Adipocyte (in vitro differentiated cells): ENCODE measurements at regions not wholly inside any gene's neighbourhood (a gene's known extent, or its start where the extent isn't known, plus 50 kb on each side); places are given as distances from the start of the nearest gene placed in this dataset.

Source experiments
- DNase-seq: peaks from one replicate; pipeline ENCODE4 v3.0.0-alpha.2; 2015; ENCODE audit warnings: low read depth
- H3K27me3 ChIP-seq: replicated peaks from 2 replicates; pipeline ENCODE4 v1.7.0; 2013; ENCODE audit warnings: mild to moderate bottlenecking, low read length, moderate library complexity; ENCODE audit not compliant: control insufficient read depth, insufficient read depth
- H3K36me3 ChIP-seq: 2 replicates; pipeline ENCODE4 v1.7.0; 2013; ENCODE audit warnings: low read length, mild to moderate bottlenecking, moderate library complexity; ENCODE audit not compliant: control insufficient read depth, insufficient read depth, severe bottlenecking
- H3K4me1 ChIP-seq: 2 replicates; pipeline ENCODE4 v1.7.0; 2013; ENCODE audit warnings: mild to moderate bottlenecking, low read length, moderate library complexity; ENCODE audit not compliant: control insufficient read depth, insufficient read depth
- H3K4me3 ChIP-seq: 2 replicates; pipeline ENCODE4 v1.7.0; 2013; ENCODE audit warnings: mild to moderate bottlenecking, low read length, moderate library complexity
- H3K9ac ChIP-seq: 2 replicates; pipeline ENCODE4 v1.7.0; 2013; ENCODE audit warnings: mild to moderate bottlenecking, low read length, moderate library complexity
- H3K9me3 ChIP-seq: 2 replicates; pipeline ENCODE4 v1.7.0; 2013; ENCODE audit warnings: mild to moderate bottlenecking, low read length, moderate library complexity; ENCODE audit not compliant: control insufficient read depth

DNA sequence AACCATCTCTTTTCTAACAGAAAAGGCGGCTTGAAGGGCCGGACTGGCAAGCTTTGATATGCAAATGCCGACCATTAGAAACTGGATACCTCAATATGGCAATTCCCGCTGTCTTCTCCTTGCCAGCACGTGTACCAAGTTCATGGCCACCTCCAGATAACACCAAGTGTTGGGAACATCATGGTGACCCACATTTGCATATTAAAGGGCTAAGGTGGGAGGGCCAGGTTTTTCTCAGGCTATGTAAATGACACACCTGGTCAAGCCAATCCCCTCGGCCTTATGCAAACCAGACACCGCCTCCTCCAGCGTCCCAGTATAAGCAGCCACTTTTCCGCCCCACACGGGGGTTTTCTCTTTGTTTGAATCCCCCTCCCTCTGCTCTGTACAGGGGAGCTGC is 110.7 kb downstream of the DACT2 start:
- Histone ChIP-seq H3K36me3 (no peaks in the 10 kb centered on the region), H3K9me3 (no peaks in the 10 kb centered on the region), H3K4me3 (no peak overlapping the region), H3K9ac (no peak overlapping the region), H3K4me1 (peaks cover 12% of the 10 kb centered on the region), H3K27me3 (no peaks in the 10 kb centered on the region)
- no peak for DNase-seq

DNA sequence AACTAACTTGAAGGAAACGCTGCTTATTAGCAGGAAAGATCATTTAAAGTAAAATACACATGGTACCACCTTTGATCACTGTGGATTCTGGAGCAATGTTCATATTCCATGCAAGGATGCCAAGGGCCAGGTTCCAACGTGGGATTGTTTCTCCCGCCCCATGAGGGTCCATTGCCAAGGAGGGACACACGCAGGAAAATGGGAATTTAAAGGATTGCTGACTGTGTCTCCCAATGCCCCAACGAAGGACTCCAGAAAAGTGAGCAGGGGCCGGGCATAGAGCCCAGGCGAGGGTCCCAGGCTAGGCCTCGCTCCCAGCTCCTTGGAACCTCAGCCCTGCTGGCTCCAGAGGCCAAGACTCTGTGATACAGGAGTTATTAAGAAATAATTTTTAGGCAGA is 111.2 kb downstream of the DACT2 start:
- Histone ChIP-seq H3K4me3 (no peak overlapping the region), H3K9ac (no peak overlapping the region), H3K36me3 (no peaks in the 10 kb centered on the region), H3K4me1 (peaks cover 12% of the 10 kb centered on the region), H3K9me3 (no peaks in the 10 kb centered on the region), H3K27me3 (no peaks in the 10 kb centered on the region)
- DNase-seq, result no peak

DNA sequence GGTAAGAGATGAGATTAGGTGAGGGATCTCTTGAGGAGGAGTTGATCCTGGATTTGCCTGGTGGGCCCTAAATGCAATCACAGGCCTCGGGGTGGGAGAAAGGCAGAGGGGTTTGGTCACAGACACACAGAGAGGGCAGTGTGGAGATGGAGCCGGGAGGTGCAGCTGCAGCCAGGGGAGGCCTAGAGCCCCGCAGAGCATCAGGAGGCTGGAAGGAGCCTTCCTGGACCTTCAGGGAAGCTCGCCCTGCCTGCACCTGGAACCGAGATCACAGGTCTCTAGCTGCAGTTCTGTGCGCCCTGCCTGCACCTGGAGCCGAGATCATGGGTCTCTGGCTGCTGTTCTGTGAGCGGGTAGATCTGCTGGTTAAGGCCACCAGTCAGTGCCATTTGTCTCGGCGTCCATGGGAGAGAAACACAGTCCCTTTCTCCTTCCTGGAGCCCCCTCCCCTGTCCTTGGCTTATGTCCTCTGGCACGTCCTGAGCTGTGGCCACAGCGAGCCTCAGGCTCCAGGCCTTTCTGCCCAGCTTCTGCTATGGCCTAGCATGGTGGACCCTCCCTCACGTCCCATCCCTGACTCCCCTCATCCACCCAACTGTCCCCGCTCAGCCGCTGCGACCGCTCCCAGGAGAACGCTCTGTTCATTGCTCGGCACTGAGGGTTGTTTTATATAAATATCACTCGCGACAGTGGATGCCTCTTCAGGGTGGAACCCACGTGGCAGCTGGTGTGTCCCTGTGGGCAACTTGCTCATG is 112.0 kb downstream of the DACT2 start:
- no peaks in the 10 kb centered on the region for H3K36me3 ChIP-seq
- no peak for DNase-seq

DNA sequence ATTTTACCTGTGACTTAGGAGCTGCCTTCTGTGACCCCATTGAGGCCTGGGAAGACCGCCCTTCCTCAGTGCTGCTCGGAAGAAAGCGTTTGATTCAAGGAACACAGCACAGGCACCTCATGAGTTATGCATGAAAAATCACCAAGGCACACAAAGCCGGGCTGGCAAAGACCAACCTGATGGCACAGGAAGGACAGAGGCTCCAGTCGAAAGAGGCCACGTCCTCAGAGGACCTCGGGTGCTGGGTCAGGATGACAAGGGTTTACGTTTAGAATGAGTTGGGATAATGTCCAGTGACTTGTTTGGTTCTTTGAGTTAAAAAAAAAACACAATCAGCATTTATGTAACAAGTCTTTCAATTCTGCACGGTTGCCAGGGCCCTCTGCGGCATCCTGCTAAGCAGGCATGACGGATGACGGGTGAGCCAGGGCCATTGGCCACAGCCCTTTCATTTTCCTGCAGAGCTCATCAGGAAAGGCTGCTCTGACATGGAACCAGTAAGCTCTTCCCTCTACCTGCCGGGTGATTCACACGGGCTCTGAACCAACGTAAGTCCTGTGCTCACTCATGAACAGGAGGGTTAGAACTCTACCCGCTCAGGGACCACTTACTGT is 112.8 kb downstream of the DACT2 start:
- DNase-seq, result no peak
- no peak overlapping the region for H3K4me3 ChIP-seq
- H3K36me3 ChIP-seq, result no peaks in the 10 kb centered on the region
- no peak overlapping the region for H3K9ac ChIP-seq
- no peaks in the 10 kb centered on the region for H3K27me3 ChIP-seq
- no peaks in the 10 kb centered on the region for H3K9me3 ChIP-seq
- peaks cover 12% of the 10 kb centered on the region for H3K4me1 ChIP-seq

More for the DNA sequence above, 112.0 kb downstream of the DACT2 start:
- H3K9me3 ChIP-seq, result no peaks in the 10 kb centered on the region
- no peaks in the 10 kb centered on the region for H3K27me3 ChIP-seq
- H3K9ac ChIP-seq, result no peak overlapping the region
- peaks cover 12% of the 10 kb centered on the region for H3K4me1 ChIP-seq
- H3K4me3 ChIP-seq, result no peak overlapping the region

DNA sequence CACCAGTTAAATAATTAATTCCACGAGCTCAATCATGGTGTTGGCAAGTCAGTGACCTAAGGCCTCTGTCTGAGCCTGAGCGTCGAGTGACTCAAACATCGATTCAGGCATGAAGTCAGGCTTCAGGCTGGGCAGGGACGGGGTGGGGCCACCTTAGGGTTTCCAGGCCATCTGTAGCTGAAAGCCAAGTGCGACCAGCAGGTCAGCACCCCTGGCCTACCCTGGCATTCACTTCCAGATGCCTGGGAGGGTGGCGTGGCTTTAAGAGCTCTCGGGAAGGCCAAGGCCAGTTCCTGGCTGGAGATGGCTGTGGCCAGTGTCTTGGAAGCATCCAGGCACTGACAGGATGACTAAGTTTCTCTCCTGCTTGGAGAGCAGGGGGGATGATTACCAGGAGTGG is 113.4 kb downstream of the DACT2 start:
- Histone ChIP-seq H3K36me3 (no peaks in the 10 kb centered on the region), H3K4me1 (peaks cover 12% of the 10 kb centered on the region), H3K27me3 (no peaks in the 10 kb centered on the region), H3K9me3 (no peaks in the 10 kb centered on the region), H3K9ac (no peak overlapping the region), H3K4me3 (no peak overlapping the region)
- DNase-seq, result no peak

DNA sequence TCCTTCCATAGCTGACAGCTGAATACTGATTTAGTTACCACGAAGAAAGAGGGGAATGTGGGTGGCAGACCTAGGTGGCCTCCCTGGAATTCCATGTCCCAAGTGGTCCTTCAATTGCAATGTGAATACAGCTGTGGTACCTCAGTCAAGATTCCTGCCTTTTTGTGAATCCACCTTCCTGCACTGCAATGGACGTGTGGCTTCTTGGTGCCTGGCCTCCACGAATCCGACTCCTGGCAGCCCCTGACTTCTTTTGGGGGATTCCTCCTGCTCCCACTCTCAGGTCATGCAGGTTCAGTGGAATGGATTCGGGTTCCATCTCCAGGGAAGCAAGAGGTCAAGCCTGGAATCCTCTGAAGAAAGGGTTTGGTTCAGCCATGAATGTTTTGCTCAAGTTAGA is 117.8 kb downstream of the DACT2 start:
- peaks cover 18% of the 10 kb centered on the region for H3K27me3 ChIP-seq
- no peak overlapping the region for H3K4me3 ChIP-seq
- DNase-seq, result no peak
- no peaks in the 10 kb centered on the region for H3K36me3 ChIP-seq
- H3K9ac ChIP-seq, result no peak overlapping the region
- no peaks in the 10 kb centered on the region for H3K9me3 ChIP-seq
- H3K4me1 ChIP-seq, result peaks cover 9% of the 10 kb centered on the region

DNA sequence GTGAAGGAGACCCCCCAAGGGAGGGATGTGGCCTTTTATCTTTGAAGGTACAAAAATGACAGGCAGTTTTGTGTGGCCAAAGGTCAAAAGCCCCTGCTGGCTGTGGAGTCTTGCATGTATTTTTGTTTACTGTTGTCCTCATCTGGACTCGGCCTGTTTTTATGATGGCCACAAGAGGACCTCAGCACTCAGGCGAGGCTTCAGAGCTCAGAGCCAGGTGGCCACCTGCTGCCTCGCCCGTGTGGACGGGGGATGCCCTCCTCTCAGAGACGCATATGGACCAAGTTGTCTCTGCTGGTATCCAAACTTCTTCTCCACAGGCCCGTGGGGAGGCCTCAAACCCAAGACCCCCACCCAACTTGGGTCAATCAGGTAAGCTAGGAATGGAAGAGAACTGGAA is 118.2 kb downstream of the DACT2 start:
- Histone ChIP-seq H3K9me3 (no peaks in the 10 kb centered on the region), H3K9ac (no peak overlapping the region), H3K36me3 (no peaks in the 10 kb centered on the region), H3K27me3 (peaks cover 22% of the 10 kb centered on the region), H3K4me3 (no peak overlapping the region), H3K4me1 (peaks cover 5% of the 10 kb centered on the region)
- DNase-seq, result no peak

DNA sequence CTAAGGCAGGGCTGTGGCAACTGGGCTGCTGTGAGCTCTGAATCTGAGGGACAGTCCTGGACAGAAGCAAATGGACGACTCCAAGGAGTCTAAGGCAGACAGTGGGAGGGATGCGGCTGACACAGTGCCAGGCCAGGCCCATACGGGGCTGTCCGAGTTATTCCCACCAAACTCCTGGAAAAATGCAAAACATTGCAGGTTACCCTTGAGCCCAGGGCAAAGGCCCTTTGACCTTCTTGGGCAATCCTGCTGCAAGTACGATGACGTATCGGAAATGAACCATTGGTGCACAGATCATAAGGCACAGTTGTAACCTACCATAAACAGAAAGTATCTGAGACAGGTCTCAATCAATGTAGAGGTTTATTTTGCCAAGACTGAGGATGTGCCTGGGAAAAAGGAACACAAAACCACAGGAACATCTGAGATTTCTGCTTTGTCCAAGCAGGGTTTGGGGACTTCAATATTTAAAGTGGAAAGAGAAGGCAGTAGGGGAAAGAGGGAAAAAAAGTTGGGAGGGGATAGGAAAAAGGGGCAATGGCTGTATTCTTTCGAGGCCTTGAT is 118.9 kb downstream of the DACT2 start:
- H3K9me3 ChIP-seq, result no peaks in the 10 kb centered on the region
- H3K27me3 ChIP-seq, result peaks cover 26% of the 10 kb centered on the region
- no peak for DNase-seq
- no peak overlapping the region for H3K9ac ChIP-seq
- H3K4me3 ChIP-seq, result no peak overlapping the region
- H3K36me3 ChIP-seq, result no peaks in the 10 kb centered on the region
- H3K4me1 ChIP-seq, result no peaks in the 10 kb centered on the region

DNA sequence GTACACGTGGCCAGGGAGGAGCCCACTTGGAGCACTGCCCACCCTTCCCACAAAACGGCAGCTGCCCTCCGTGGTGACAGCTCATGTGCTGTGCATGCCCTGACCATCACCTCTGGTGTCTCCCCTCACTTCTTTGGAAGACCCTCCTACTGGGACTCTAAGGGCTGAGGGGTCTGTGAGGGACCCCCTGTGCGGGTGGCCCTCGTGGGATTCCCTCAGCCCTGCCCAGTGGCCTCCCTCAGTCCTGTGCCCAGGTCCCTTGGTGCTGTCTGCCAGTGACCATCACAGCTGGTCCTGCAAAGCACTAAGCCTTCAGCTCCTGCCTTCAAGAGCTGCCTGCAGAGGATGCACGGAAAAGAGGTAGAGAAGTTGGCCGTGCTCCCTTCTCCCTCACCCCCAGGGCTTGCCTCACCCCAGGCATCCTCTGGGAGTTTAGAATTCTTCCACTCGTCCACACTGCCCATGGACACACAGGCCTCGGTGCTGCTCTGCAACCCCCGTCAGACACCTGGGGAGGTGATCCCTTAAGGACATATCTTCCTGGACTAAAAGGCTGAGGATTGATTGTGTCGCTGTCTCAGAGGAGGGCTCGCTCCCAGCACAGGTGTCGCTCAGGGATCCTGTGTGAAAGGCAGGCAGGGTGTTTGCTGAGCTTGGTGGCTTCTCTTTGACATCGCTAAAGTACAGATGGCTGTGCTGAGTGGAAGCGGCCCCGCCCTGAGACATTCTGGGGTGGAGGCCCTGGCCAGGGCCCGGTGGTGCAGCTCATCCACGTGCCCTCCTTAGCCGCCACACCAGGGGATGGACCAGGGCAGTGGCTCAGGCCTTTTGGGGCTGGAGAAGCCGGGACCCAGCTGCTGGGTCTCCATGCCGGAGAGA is 119.5 kb upstream of the FRMD1 start:
- DNase-seq, result no peak
- H3K36me3 ChIP-seq, result no peaks in the 10 kb centered on the region
- no peak overlapping the region for H3K9ac ChIP-seq
- no peaks in the 10 kb centered on the region for H3K4me1 ChIP-seq
- peaks cover 40% of the 10 kb centered on the region for H3K27me3 ChIP-seq
- no peak overlapping the region for H3K4me3 ChIP-seq
- no peaks in the 10 kb centered on the region for H3K9me3 ChIP-seq

DNA sequence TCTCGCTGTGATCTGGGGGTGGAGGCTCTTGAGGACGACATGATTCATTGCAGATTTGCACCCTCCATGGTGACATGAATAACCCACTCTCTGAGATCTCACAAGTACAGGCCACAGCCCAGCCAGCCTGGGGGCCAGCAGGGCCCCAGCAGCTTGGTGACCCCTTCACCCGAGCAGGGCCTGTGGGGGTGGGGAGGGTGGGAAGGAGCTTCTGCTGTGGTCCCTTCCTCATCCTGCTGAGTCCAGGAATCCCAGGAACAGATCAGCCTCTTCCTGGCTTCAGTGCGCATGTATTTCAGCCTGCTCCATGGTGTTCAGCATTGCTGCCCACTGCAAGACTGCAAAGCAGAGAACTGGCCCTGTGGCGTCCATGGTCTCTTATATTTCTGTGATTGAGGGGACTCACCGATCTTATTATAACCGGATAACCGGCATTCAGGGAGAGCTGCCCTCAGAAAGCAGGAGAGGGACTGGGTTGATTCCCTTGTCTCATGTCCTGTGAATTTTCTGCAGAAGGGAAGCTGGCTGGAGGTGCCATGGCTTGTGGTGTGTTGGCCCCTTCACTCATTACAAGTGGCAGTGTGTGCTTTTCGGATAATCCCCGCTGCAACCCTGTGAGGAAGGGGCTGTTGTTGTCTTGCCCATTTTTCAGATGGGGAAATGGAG is 118.8 kb upstream of the FRMD1 start:
- Histone ChIP-seq H3K9me3 (no peaks in the 10 kb centered on the region), H3K4me3 (no peak overlapping the region), H3K9ac (no peak overlapping the region), H3K36me3 (no peaks in the 10 kb centered on the region), H3K4me1 (no peaks in the 10 kb centered on the region), H3K27me3 (peaks cover 45% of the 10 kb centered on the region)
- no peak for DNase-seq
